ENCODE measurements at regions not wholly inside any gene's neighbourhood (a gene's known extent, or its start where the extent isn't known, plus 50 kb on each side); places are given as distances from the start of the nearest gene placed in this dataset.

DNA sequence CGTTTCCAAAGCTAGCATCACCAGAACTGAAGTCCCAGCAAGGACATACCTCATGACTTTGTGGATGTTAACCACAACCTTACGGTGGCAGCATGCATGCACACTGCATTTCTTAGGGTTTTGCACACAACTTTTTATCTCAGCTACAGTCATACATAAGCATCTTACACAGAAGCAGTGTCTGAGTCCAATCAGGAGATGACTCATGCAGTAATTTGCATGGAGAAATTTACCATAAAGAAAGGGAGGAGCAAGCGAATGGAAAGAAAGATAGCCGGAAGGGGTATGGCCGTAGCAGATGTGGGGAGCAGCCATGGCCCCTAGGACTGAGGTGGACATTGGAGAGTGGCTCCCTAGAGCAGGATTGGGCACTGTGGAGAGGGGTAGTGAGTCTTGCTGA is 522.5 kb downstream of the GALR1 start:
- Histone ChIP-seq H3K9me3 (no peaks in the 10 kb centered on the region), H3K36me3 (replicated peaks) (no peaks in the 10 kb centered on the region), H3K4me1 (no peaks in the 10 kb centered on the region), H3K4me3 (no peak overlapping the region), H3K27me3 (ENCODE audit: low read depth) (no peaks in the 10 kb centered on the region)
- in situ Hi-C loops (cut with MboI; ENCODE audit: low sequenced_read_pairs) = no loop called here
- DNase-seq (ENCODE audit: low spot score in 2 of 2) = no peak

DNA sequence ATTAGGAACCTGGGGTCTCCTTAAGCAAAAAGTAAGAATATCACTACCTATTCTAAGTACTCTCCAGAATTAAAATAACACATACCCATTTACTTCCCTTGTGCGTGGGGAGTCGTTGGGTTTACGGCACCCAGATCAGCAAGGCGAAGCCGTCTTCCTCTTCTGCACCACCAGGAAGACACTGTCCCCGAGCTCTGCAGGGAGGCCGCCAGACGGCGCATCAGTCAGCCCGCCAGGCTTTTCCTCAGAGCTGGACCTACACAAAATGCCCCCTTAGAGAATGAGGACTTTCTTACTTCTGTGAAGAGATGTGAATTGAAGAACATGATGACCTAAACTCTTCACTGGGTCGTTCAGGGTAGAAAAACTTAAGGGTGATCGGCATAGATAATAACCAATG is 526.5 kb downstream of the GALR1 start:
- H3K4me1 ChIP-seq = no peaks in the 10 kb centered on the region
- H3K36me3 ChIP-seq (replicated peaks) = no peaks in the 10 kb centered on the region
- no peak for DNase-seq (ENCODE audit: low spot score in 2 of 2)
- in situ Hi-C loops (cut with MboI; ENCODE audit: low sequenced_read_pairs) = no loop called here
- no peak overlapping the region for H3K4me3 ChIP-seq
- no peaks in the 10 kb centered on the region for H3K9me3 ChIP-seq
- no peaks in the 10 kb centered on the region for H3K27me3 ChIP-seq (ENCODE audit: low read depth)

DNA sequence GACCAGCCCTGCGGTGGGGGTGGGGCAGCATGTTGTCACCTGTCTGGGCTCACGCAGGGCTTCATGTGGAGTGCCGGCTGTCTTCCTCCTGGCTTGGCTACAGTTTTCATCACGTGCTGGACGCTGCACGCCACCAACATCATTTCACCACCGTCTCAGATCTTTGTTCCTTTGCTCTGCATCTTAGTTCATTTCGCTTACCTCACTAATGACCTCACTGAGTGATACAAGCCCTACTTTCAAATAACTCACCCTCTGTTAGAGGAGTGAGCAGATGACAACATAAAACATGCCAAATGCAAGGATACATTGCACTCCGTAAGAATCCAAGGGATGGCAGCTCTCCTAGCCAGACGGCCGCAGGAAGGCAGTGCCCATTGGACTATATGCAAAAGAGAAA is 527.5 kb downstream of the GALR1 start:
- Histone ChIP-seq H3K36me3 (replicated peaks) (no peaks in the 10 kb centered on the region), H3K27me3 (ENCODE audit: low read depth) (no peaks in the 10 kb centered on the region), H3K4me3 (no peak overlapping the region), H3K9me3 (no peaks in the 10 kb centered on the region), H3K4me1 (no peaks in the 10 kb centered on the region)
- in situ Hi-C loops (cut with MboI; ENCODE audit: low sequenced_read_pairs) = no loop called here
- no peak for DNase-seq (ENCODE audit: low spot score in 2 of 2)

DNA sequence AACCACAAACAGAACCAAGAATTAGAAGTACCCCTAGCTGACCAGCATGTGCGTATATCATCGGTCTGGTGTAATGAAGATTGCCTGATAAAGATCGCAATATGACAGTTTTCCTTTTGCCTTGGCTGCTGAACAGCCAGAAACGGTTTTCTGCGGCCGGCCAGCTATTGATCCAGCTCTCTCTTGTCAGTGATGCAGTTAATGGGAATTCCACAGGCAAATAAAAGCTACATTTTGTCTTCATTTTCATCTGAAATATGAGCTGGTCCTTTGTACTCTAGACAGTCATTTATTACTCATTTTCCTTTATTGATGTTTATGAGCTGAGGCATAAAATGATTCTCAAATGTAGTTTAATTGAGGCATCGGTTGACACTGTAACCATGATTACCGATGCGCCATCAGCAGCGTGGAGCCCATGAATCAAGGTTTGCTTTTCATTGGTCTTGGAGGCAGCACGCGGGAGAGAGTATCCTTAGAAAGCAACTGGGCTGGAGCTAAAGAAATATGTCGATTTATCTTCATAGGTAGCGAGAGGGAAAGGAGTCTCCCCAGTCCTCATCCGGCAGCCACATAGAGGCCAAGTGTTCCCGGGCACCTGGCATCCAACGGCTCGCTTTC is 535.2 kb downstream of the GALR1 start:
- Histone ChIP-seq H3K4me3 (no peak overlapping the region), H3K27me3 (ENCODE audit: low read depth) (no peaks in the 10 kb centered on the region), H3K4me1 (no peaks in the 10 kb centered on the region), H3K36me3 (replicated peaks) (no peaks in the 10 kb centered on the region), H3K9me3 (no peaks in the 10 kb centered on the region)
- in situ Hi-C loops (cut with MboI; ENCODE audit: low sequenced_read_pairs) = no loop called here
- DNase-seq (ENCODE audit: low spot score in 2 of 2) = no peak

DNA sequence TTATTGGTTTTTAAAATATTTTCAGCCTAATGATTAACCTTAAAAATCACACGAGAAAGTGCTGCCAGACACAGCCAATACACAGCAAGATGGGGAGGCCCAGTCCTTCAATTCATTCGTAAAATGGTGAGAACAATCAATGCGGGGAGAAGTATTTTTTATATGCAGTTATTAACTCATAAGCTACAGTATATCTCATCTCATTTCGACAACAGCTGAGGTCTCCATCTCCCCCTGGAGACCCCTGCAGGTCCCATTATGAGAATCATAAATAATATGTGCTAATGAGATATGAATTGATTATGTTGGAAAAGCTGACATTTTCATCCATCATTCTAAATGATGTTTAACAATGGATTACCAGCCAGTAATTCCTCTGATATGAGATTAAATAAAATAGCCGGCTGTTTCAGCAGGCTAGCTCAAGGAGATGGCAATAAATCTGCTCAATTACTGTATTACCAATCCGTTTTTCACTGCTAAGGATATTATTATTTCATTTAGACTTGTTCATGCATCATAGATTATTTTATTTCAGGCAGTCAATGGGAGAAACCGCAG is 535.8 kb downstream of the GALR1 start:
- in situ Hi-C loops (cut with MboI; ENCODE audit: low sequenced_read_pairs) = no loop called here
- no peaks in the 10 kb centered on the region for H3K4me1 ChIP-seq
- no peaks in the 10 kb centered on the region for H3K27me3 ChIP-seq (ENCODE audit: low read depth)
- no peak for DNase-seq (ENCODE audit: low spot score in 2 of 2)
- H3K4me3 ChIP-seq = no peak overlapping the region
- H3K9me3 ChIP-seq = no peaks in the 10 kb centered on the region
- no peaks in the 10 kb centered on the region for H3K36me3 ChIP-seq (replicated peaks)

DNA sequence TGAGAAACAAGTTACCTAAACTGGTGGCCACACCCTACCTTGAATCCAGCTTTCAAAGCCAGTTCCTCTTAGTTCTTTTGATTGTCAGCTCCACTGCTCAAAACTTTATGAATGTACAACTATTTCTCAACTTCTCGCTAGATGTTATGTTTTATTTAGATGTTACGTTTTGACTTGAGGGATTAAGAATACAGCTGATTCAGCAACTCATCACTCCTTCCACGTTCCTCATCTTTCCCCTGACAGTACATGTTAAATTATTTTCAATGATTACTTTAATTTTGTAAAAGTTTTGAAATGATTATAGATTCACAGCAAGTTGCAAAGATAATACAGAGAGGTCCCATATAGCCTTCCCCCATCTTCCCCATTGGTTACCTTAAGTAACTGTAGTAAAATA is 553.4 kb downstream of the GALR1 start:
- Histone ChIP-seq H3K9me3 (no peaks in the 10 kb centered on the region), H3K27me3 (ENCODE audit: low read depth) (no peaks in the 10 kb centered on the region), H3K4me1 (no peaks in the 10 kb centered on the region), H3K36me3 (replicated peaks) (no peaks in the 10 kb centered on the region), H3K4me3 (no peak overlapping the region)
- in situ Hi-C loops (cut with MboI; ENCODE audit: low sequenced_read_pairs) = no loop called here
- DNase-seq (ENCODE audit: low spot score in 2 of 2) = no peak

DNA sequence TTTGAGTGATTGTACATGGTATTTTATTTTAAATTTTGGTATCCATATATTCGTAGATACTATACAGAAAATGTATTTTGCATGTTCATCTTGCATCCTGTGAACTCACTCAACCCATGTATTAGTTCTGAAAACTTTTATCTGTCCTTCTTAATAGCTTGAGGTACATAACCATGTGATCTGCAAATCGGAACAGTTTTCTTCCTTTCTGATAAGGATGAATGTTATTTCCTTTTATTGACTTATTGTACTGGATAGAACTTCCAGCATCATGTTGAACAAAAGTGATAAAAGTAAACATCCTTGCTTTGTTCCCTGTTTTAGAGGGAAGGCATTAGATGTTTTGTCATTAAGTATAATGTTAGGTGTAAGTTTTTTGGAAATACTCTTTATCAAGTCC is 554.7 kb downstream of the GALR1 start:
- H3K4me3 ChIP-seq = no peak overlapping the region
- H3K36me3 ChIP-seq (replicated peaks) = no peaks in the 10 kb centered on the region
- no peaks in the 10 kb centered on the region for H3K9me3 ChIP-seq
- in situ Hi-C loops (cut with MboI; ENCODE audit: low sequenced_read_pairs) = no loop called here
- no peak for DNase-seq (ENCODE audit: low spot score in 2 of 2)
- H3K4me1 ChIP-seq = no peaks in the 10 kb centered on the region
- H3K27me3 ChIP-seq (ENCODE audit: low read depth) = no peaks in the 10 kb centered on the region

DNA sequence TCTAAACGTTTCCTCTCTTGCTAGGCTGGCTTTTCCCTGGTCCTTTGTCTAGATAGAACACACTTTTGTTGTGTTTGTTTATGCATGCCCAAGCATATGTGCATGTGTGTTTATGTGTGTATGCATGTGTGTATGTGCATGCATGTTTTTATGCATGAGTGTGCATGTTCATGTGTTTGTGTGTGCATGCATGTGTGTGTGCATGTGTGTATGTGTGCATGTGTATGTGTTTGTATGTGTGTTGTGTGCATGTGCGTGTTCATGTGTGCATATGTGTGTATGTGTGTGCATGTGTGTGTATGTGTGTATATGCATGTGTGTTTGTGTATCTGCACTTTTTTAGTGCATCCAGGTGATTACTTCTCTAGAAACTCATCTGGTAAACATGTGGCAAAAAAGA is 558.0 kb downstream of the GALR1 start:
- DNase-seq (ENCODE audit: low spot score in 2 of 2) = no peak
- Histone ChIP-seq H3K4me1 (no peaks in the 10 kb centered on the region), H3K27me3 (ENCODE audit: low read depth) (no peaks in the 10 kb centered on the region), H3K4me3 (no peak overlapping the region), H3K36me3 (replicated peaks) (no peaks in the 10 kb centered on the region), H3K9me3 (0 out of 2 replicates have a peak, but pooled peaks cover 2% of the 10 kb centered on the region)
- in situ Hi-C loops (cut with MboI; ENCODE audit: low sequenced_read_pairs) = no loop called here

DNA sequence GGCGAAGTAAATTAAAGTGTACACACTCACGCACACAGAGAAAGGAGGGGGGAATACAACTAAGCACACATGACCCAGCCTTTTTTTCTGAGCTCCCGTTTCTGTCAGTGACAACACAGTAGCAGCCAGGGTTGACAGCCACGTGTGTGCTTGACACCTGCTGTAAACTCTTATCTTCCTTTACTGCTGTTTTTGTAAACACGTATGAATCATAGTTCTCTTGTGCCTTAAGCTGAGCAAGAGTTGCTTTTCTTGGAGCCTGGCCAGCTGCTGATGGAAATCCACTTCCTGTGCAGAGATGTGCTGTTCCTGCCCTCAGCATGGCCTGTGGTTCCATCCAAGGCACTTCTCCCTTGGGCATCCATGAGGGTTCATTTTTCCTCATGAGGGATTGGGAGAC is 561.9 kb downstream of the GALR1 start:
- in situ Hi-C loops (cut with MboI; ENCODE audit: low sequenced_read_pairs) = no loop called here
- H3K36me3 ChIP-seq (replicated peaks) = no peaks in the 10 kb centered on the region
- no peak for DNase-seq (ENCODE audit: low spot score in 2 of 2)
- no peaks in the 10 kb centered on the region for H3K27me3 ChIP-seq (ENCODE audit: low read depth)
- no peak overlapping the region for H3K4me3 ChIP-seq
- H3K4me1 ChIP-seq = no peaks in the 10 kb centered on the region
- 0 out of 2 replicates have a peak, but pooled peaks cover 2% of the 10 kb centered on the region for H3K9me3 ChIP-seq

DNA sequence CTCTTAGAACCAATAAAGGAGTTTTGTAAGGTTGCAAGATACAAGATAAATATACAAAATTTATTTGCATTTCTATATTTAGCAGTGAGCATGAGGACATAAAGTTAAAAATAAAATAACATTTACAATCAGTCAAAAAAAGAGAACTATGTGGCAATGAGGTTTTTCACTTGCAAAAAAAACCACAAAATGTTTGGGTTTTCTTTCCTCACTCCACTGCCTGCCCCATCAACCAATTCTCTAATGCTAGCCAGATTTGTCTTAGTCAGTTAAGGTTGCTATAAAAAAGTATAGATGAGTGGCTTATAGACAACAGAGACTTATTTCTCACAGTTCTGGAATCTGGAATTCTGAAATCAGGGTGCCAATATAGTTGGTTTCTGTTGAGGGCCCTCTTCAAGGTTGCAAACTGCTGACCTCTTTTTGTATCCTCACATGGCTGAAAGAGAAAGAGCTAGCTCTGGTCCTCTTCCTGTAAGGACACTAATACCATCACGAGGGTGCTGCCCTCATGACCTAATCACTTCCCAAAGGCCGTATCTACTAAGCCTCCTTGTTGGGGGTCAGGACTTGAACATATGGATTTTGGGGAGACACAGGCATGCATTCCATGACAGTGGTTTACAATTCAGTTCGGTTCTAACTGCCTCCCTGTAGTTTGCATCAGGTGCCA is 566.2 kb downstream of the GALR1 start:
- DNase-seq (ENCODE audit: low spot score in 2 of 2) = no peak
- H3K36me3 ChIP-seq (replicated peaks) = no peaks in the 10 kb centered on the region
- in situ Hi-C loops (cut with MboI; ENCODE audit: low sequenced_read_pairs) = no loop called here
- no peaks in the 10 kb centered on the region for H3K27me3 ChIP-seq (ENCODE audit: low read depth)
- H3K4me1 ChIP-seq = no peaks in the 10 kb centered on the region
- H3K4me3 ChIP-seq = no peak overlapping the region
- H3K9me3 ChIP-seq = 0 out of 2 replicates have a peak, but pooled peaks cover 2% of the 10 kb centered on the region

DNA sequence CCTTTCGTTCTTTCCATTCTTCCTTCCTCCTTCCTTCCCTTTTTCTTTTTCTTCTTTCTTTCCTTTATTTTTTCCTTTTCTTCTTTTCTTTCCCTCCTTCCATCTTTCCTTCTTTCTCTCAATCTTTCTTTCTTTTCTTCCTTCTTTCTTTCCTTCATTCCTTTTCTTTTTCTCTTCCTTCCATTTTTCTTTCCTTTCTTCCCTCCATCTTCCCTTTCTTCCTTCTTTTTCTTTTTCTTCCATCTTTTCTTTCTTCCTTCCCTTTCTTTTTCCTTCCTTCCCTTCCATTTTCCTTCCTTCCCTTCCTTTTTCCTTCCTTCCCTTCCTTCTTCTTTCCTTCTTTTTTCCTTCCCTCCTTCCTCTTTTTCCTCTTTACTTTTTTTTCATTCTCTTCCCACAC is 568.7 kb downstream of the GALR1 start:
- Histone ChIP-seq H3K4me3 (no peak overlapping the region), H3K27me3 (ENCODE audit: low read depth) (no peaks in the 10 kb centered on the region), H3K9me3 (no peaks in the 10 kb centered on the region), H3K36me3 (replicated peaks) (no peaks in the 10 kb centered on the region), H3K4me1 (no peaks in the 10 kb centered on the region)
- in situ Hi-C loops (cut with MboI; ENCODE audit: low sequenced_read_pairs) = no loop called here
- no peak for DNase-seq (ENCODE audit: low spot score in 2 of 2)

DNA sequence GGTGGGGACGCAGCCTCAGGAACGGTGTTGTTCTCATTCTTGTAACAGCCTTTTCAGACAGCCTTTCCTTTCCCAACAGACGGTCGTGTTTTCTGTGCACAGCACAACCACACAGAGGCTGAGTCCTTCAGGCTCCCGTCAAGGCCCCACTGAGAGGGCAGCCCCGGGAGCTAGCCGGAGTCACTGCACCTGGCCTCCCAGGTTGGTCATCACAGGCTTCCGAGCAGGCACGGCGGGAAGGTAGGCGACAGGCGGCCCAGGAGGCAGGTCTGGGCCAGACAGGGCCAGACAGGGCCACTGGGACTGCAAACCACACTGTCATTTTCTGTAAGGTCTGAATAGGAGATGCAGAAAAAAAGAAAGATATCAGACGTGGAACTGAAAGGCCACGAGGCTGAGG is 570.8 kb downstream of the GALR1 start:
- in situ Hi-C loops (cut with MboI; ENCODE audit: low sequenced_read_pairs) = no loop called here
- DNase-seq (ENCODE audit: low spot score in 2 of 2) = no peak
- no peaks in the 10 kb centered on the region for H3K9me3 ChIP-seq
- H3K4me3 ChIP-seq = no peak overlapping the region
- no peaks in the 10 kb centered on the region for H3K4me1 ChIP-seq
- no peaks in the 10 kb centered on the region for H3K36me3 ChIP-seq (replicated peaks)
- no peaks in the 10 kb centered on the region for H3K27me3 ChIP-seq (ENCODE audit: low read depth)

DNA sequence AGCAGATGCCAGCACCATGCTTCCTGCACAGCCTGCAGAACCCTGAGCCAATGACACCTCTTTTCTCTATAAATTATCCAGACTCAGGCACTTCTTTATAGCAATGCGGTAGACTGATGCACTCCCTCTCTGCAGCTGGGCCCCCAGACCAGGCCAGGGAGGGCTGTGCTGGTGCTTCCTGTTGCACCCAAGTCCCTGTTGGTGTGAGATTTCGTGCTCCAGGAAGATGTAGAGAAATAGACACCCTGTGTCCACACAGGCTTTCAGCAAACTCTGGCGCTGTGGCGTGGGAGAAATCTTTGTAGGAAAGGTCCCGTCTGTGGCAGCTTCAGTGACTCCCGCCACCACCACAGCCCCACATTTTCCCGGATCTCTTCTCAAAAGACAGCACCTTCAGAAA is 572.2 kb downstream of the GALR1 start:
- DNase-seq (ENCODE audit: low spot score in 2 of 2) = no peak
- no peaks in the 10 kb centered on the region for H3K4me1 ChIP-seq
- H3K9me3 ChIP-seq = no peaks in the 10 kb centered on the region
- H3K4me3 ChIP-seq = no peak overlapping the region
- no peaks in the 10 kb centered on the region for H3K27me3 ChIP-seq (ENCODE audit: low read depth)
- no peaks in the 10 kb centered on the region for H3K36me3 ChIP-seq (replicated peaks)
- in situ Hi-C loops (cut with MboI; ENCODE audit: low sequenced_read_pairs) = no loop called here

DNA sequence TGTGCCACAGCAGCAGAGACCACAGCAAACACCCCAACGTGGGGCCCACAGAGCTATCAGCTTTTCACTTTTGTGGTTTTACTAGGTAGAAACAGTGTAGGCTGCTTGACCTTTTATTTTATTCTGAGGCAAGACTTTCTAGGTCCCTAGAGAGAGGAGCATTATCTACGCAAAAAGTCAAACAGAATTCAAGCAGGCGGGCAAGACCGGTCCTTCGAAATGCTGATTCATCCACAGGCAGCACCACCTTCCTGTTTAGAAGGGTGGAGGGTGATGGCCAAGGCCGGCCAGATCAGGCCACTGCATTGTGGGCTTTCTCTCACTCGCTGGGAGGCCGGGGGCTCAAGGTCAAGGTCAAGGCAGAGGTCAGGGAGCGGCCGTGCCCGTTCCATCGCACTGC is 573.0 kb downstream of the GALR1 start:
- Histone ChIP-seq H3K36me3 (replicated peaks) (no peaks in the 10 kb centered on the region), H3K27me3 (ENCODE audit: low read depth) (no peaks in the 10 kb centered on the region), H3K4me1 (no peaks in the 10 kb centered on the region), H3K9me3 (no peaks in the 10 kb centered on the region), H3K4me3 (no peak overlapping the region)
- no peak for DNase-seq (ENCODE audit: low spot score in 2 of 2)
- in situ Hi-C loops (cut with MboI; ENCODE audit: low sequenced_read_pairs) = no loop called here
